OCI-LY7 (cell line): ENCODE measurements at regions not wholly inside any gene's neighbourhood (a gene's known extent, or its start where the extent isn't known, plus 50 kb on each side); places are given as distances from the start of the nearest gene placed in this dataset.

ENCODE experiments used
- BruUV-seq: library from RNA; stranded (reverse); fragments of 400-500 nt; replicated peaks from 2 replicates; lab custom pipeline; 2021; lab: Mats Ljungman, UMichigan
- CTCF ChIA-PET: fragments of 300-600 bp; sonication (Branson Sonifier 250); formaldehyde crosslinking; loops from one replicate; lab custom pipeline; 2022; ENCODE audit warnings: antibody characterized with exemption; ENCODE audit not compliant: unreplicated experiment; lab: Charles Lee
- POLR2A ChIA-PET: fragments of 300-600 bp; sonication (Branson Sonifier 250); formaldehyde crosslinking; loops from one replicate; lab custom pipeline; 2022; ENCODE audit warnings: antibody characterized with exemption; lab: Charles Lee
- DNase-seq: peaks from one replicate; pipeline ENCODE4 v3.0.0-alpha.2; 2015; ENCODE audit warnings: low spot score
- H2AFZ ChIP-seq: fragments of 200-600 bp; sonication (generic), shearing (Covaris generic); 2 replicates; pipeline ENCODE4 v1.6.1; 2014; ENCODE audit warnings: mild to moderate bottlenecking, antibody characterized with exemption, low read length, moderate library complexity
- H3K27ac ChIP-seq: fragments of 200-600 bp; sonication (generic); 2 replicates; pipeline ENCODE4 v1.5.1; 2014; ENCODE audit warnings: mixed run types, low read depth, mild to moderate bottlenecking, moderate library complexity, low read length, inconsistent platforms; ENCODE audit not compliant: poor library complexity, severe bottlenecking
- H3K36me3 ChIP-seq: fragments of 200-600 bp; sonication (generic); 2 replicates; pipeline ENCODE4 v1.6.1; 2014; ENCODE audit warnings: mild to moderate bottlenecking, antibody characterized with exemption, low read length, moderate library complexity, mixed read lengths; ENCODE audit not compliant: insufficient read depth
- H3K4me1 ChIP-seq: fragments of 200-600 bp; sonication (generic); 2 replicates; pipeline ENCODE4 v1.5.1; 2014; ENCODE audit warnings: mild to moderate bottlenecking, low read length; ENCODE audit not compliant: insufficient read depth, poor library complexity, severe bottlenecking
- H3K4me2 ChIP-seq: fragments of 200-600 bp; sonication (generic); 2 replicates; pipeline ENCODE4 v1.6.1; 2014; ENCODE audit warnings: mild to moderate bottlenecking, low read length
- H3K4me3 ChIP-seq: fragments of 200-600 bp; sonication (generic); 2 replicates; pipeline ENCODE4 v1.5.1; 2014; ENCODE audit warnings: mild to moderate bottlenecking, low read depth, low read length; ENCODE audit not compliant: poor library complexity, severe bottlenecking
- H3K79me2 ChIP-seq: fragments of 200-600 bp; sonication (generic); 2 replicates; pipeline ENCODE4 v1.6.1; 2016; ENCODE audit warnings: low read depth, mild to moderate bottlenecking, low read length, moderate library complexity, mixed read lengths; ENCODE audit not compliant: insufficient read depth
- H3K9me2 ChIP-seq: fragments of 200-600 bp; sonication (generic); 2 replicates; pipeline ENCODE4 v1.6.1; 2016; ENCODE audit warnings: mild to moderate bottlenecking, low read length, mixed read lengths; ENCODE audit not compliant: insufficient read depth
- H3K9me3 ChIP-seq: fragments of 200-600 bp; sonication (generic); 2 replicates; pipeline ENCODE4 v1.6.1; 2014; ENCODE audit warnings: mild to moderate bottlenecking, mixed run types, low read length, mixed read lengths
- H4K20me1 ChIP-seq: fragments of 200-600 bp; sonication (generic); 2 replicates; pipeline ENCODE4 v1.6.1; 2014; ENCODE audit warnings: mild to moderate bottlenecking, antibody characterized with exemption, low read length, moderate library complexity, mixed read lengths; ENCODE audit not compliant: insufficient read depth
- CTCF ChIP-seq: fragments of 200-600 bp; sonication (generic); conservative IDR thresholded peaks from 2 replicates; pipeline ENCODE4 v1.5.1; 2014; ENCODE audit warnings: mild to moderate bottlenecking, antibody characterized with exemption, low read length, moderate library complexity, mixed read lengths
- EZH2phosphoT487 ChIP-seq: fragments of 200-600 bp; sonication (generic); IDR thresholded peaks from 2 replicates; pipeline ENCODE4 v1.6.1; 2018; ENCODE audit warnings: low read depth, borderline replicate concordance, mild to moderate bottlenecking, mixed run types, antibody characterized with exemption, low read length, moderate library complexity, mixed read lengths
- intact Hi-C: fragments of 100-400 bp; cut with micrococcal nuclease; formaldehyde crosslinking; loops from one replicate; pipeline ENCODE4 v1.10.0; 2022; ENCODE audit not compliant: unreplicated experiment

GRCh38 chr1:97017895-97018294, 296.3 kb downstream of the PTBP2 start:
- H3K27ac ChIP-seq, result no peak overlapping the region
- H3K4me3 ChIP-seq, result no peak overlapping the region
- no peaks in the 10 kb centered on the region for H3K4me1 ChIP-seq
- H4K20me1 ChIP-seq, result no peaks in the 10 kb centered on the region
- H3K9me3 ChIP-seq, result no peaks in the 10 kb centered on the region
- no peak overlapping the region for H2AFZ ChIP-seq
- no peaks in the 10 kb centered on the region for H3K79me2 ChIP-seq
- no TSS peak for BruUV-seq
- no peaks in the 10 kb centered on the region for H3K36me3 ChIP-seq
- no peaks in the 10 kb centered on the region for H3K9me2 ChIP-seq
- intact Hi-C loops, result no loop called here
- peak; percentile 2 for DNase-seq
- H3K4me2 ChIP-seq, result no peak overlapping the region
- TF ChIP-seq CTCF (no peak), EZH2phosphoT487 (no peak)
- ChIA-PET CTCF (no interaction called here), POLR2A (no interaction called here)
